ENCODE measurements at regions not wholly inside any gene's neighbourhood (a gene's known extent, or its start where the extent isn't known, plus 50 kb on each side); places are given as distances from the start of the nearest gene placed in this dataset.
"Not testable (repeated sequence)": the region's sequence is repeated elsewhere in the genome, so short reads cannot be mapped to it uniquely, and the experiment has no call there.

DNA sequence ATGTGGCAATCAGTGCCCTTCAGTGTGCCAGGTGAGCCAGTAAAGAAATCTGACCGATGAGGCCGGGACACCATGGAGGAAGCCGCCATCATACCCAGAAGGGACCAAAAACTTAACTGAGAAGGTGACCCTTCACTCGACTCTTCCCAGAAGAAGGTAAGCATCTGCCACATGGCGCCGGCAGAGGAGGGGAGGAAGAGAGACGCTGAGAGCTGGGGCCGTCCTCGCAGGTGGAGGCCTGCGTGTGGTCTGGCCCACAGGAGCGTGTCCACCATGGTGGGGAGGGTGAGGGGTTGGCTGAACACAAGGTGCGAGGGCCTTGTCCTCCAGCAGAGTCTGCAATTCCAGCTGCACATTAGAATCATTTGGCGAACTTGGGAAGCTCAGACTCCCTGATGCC, 513.1 kb upstream of the RAB6C start:
- no peak for FAIRE-seq

- no peak for FAIRE-seq
Observed at GRCh38 chr2:129467012-129467779, 512.3 kb upstream of the RAB6C start.

DNA sequence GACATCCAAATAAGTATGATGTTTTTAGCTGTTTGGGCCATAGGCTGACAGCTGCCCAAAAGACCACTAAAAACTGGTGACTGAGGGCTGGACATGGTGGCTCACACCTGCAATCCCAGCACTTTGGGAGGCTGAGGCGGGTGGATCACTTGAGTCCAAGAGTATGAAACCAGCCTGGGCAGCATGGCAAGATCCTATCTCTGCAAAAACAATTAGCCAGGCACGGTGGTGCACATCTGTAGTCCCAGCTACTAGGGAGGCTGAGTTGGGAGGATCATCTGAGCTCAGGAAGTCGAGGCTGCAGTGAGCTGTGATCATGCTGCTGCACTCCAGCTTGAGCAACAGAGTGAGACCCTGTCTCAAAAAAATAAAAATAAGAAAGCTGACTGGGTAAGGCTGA, 511.5 kb upstream of the RAB6C start:
- no peak for FAIRE-seq

GRCh38 chr2:129468879-129469278, 510.6 kb upstream of the RAB6C start:
- no peak for FAIRE-seq

DNA sequence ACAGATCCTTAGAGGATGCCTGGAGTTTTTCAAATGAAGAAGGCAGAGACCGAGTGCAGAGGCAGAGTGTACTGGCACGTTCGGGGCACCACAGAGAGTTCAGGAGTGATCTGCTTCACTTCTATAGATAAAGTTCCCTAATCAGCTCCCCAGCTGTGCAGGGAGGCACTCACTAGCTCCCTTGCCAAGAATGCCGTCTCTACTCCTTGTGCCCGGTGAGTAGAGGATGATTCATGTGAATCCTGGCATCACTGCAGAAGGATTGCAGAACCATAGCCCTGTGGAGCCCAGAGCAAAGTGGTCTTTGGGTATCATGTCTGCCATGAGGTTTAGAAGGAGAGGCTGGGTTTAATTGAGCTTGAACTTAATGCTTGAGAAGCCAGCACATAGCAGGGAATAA, 510.1 kb upstream of the RAB6C start:
- no peak for FAIRE-seq

DNA sequence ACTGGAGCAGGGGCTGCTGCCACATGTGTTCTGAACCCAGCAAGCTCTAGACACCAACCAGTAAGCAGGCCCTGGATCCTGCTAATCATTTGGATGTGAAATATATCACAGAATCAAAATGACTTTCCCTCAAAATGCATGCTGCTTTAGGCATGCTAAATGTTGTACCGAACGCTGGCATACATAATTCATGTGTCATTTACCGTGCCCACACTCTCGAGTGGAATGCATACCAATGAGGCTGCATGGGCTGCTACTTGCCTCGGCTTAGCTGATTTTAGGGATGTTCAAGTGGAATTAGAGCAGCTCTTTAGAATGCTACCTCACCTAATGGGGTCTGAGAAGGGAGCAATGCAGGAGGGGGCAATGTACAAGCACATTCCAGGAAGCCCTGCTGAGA, 509.6 kb upstream of the RAB6C start:
- no peak for FAIRE-seq

DNA sequence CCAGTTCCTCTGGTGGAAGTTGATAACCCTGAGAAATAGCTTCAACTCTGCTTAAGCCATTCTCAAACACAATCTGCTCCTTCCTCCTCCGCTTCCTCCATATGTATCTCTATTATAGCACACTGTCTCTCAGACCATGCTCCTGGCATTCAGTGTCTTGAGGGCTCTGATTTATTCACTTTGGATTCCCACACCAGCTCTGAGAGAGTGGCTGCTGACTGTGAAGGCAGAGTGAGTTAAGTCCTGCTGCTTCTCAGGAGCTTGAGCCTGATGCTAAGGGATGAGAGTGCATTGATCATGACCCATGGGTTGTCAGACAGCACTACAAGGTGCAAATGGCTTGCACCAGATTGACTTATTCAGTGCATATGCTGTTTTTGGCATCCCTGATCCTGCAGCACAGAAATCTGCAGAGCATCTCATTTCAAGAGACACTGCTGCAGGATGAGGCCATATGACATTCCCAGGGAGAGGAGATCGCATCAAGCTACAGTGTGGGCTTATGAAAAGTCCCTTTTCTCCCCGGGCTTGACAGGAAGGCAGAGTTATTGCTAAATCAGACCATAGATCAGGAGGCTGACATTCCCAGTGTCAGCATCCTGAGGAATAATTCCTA, 500.5 kb upstream of the RAB6C start:
- no peak for FAIRE-seq

GRCh38 chr2:129479892-129480291, 499.6 kb upstream of the RAB6C start:
- FAIRE-seq = no peak

DNA sequence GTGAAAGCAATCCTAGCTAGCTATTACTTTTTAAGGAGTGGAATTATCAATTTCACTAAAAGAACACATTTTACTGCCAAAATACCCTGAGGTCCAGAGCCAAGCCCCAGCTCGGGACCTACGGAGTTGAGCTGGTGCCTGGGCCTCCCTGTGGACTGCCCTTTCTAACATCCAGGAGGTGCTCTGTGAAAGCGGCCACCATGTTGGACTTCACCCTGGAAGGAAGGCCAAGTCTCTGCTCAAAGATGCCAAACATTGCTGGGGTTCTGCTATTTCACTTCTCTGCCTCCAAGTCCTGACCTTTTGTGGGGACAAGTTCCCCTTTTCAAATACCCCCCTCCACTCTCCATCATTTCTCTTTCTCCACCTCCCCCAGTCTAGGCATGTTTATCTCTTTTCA, 498.7 kb upstream of the RAB6C start:
- FAIRE-seq = no peak

GRCh38 chr2:129481306-129482219, 497.9 kb upstream of the RAB6C start:
- FAIRE-seq = no peak

GRCh38 chr2:129482626-129483025, 496.8 kb upstream of the RAB6C start:
- FAIRE-seq = no peak

DNA sequence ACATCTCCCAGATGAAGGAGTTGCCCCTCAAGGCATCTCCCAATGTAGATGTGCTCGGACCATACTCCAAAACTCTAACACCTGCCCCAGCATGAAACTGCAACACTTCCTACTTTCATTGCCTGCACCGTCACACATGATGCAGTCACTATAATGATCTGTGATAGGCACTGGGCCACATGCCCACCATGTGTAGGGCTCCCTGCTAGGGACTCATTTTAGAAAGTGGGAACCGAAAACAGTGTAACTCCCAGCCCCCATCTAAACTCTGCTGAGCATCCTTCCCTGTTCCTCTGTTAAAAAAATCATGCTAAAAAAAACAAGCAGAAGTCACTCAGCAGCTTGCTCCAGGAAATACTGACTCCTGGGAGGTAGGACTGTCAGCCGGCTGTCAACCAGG, 496.1 kb upstream of the RAB6C start:
- no peak for FAIRE-seq

DNA sequence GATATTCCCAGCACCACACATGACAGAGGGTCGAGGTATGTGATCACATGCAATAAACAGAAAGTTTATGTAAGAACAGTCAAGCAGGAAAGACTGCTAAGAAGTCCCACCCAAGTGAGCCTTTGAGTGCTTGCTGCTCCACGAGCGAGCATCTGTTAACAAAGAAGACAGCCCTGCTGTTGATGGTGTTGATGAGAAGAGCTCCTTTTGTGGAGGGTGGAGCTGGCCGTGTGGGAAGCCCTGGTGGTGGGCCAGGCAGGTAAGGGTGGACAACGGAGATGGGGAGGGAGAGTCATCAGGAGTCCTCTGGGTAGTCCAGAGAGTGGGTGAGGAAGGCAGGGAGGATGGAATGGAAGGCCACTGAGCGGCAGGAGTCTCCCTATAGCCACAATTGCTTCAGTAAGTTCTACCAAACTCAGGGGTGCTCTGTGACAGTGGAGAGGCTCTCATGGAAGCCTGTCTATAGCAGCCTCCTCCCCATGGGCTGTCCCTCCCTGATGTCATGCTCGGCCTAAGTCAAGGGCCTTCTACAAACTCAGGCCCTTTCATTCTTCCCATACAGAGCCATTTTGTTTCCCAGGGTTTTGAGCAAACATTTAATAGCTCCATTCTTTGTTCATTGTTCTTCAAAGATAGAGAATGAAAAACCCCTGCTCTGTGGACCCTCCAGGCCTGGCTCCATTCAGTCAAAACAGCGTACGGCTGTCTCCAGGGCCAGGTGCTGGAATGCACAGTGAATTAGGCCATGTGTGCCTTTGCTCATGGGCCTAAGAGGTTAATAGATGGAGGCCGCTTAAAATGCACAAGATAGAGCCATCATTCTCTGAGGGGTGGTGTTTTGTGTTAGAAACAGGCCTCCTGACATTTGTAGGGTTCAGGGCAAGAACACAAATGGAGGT, 494.2 kb upstream of the RAB6C start:
- FAIRE-seq = no peak

GRCh38 chr2:129488376-129488775, 491.1 kb upstream of the RAB6C start:
- no peak for FAIRE-seq

DNA sequence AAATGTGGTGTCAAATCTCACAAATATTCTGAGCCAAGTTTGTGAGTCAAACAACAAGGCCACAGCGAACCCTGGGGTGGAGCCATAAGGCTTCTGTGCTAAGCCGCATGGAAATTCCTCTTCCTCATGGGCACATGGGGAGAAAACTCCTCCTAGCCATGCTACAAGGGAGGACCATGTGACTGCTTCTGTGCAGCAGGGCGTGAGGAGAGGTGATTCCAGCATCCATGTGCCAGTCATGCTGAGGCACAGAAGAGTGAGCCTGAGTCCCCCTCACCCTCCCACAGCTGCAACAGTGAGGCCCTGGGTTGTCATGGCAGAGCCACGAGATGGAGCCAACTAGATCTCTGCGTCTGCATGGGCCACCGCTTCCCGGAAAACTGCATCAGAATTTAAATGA, 488.8 kb upstream of the RAB6C start:
- FAIRE-seq = no peak

DNA sequence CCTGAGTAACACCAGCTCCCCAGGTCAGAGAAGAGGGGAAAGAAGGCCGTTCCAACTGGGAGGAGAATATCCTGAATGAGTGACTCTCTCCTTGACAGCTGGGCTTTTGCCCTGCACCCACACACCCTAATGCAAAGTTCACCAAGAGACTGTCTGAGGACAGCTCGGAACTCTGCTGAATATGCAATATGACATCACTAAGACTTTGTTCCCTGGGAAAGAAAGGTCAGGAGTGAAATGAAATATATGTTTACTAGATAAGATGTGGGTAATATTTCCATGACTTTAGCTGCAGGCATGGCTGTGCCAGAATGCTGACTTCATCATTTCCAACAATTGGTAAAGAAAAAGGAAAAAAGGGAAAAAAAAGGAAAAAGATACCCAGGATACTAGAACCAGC, 488.2 kb upstream of the RAB6C start:
- FAIRE-seq = no peak

DNA sequence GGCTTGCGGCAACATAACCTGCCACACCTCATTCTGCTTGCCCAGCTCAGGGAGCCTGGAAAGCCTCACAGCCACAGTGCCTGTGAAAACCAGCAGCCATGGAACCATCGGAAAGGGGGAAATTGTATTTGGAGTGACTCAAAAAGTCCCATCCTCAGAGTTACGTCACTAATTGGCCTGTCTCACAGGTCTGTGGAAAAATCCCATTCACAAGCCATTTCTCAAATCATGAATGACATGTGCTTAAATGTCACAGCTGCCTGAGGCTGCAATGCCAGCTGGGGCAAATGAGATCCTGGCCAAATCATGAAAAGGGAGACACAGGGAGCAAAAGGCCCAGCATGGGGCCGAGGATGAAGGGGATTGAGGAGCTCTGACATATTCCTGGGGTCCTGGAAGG, 486.9 kb upstream of the RAB6C start:
- FAIRE-seq = no peak

DNA sequence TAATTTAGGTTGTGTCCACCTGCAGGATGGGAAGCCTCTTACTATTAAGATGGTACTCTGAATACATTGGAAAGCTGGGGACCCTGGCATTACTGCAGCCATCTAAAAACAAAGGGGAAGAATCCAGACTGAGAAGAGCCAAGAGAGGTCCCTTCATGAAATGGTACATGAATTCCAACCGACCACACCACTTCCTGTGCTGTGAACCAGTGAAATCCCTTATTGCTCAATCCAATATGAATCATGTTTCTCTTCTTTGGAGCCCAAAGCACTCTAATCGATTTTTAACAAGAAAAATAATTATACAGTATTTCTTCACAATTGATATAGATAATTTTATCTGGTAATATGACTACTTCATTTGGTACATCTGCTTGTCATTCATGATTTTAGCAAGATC, 479.7 kb upstream of the RAB6C start:
- FAIRE-seq = no peak

DNA sequence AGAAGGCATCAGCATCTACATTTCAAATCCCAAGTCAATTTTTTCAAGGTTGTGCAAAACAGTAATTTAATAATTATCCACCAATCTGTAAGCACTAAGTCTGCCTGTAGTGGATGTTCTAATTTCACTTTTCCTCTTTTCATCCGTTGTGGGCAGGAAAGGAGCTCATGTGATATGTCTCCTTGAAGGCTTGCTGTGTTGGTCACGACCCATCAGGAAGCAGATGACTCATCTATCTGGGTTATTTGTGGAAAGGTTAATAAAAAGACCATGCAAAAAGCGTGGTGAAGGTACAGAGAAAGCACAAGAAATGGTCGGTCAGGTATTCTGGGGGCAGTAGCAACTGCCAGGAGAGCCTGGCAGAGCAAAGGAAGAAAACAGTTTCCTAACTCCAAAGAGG, 476.7 kb upstream of the RAB6C start:
- FAIRE-seq = no peak

DNA sequence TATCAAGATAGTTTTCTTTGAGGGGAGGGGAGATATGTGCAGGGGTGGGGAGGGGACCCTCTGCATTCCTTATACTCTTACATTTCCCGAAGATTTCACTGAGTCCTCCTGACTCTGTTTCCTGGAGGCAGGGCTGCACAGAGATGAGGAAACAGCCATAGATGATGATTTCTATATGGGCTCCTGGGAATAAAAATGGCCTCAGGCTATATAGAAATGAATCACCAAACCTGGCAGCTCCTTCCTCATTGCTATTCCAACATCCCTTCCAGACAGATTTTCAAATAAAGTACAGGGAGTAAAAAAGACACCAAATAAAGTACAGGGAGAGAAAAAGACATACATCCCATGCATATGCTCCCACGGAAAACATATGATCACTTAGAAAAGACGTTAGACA, 474.8 kb upstream of the RAB6C start:
- no peak for FAIRE-seq

- no peak for FAIRE-seq
Observed at GRCh38 chr2:129518937-129519336, 460.5 kb upstream of the RAB6C start.

DNA sequence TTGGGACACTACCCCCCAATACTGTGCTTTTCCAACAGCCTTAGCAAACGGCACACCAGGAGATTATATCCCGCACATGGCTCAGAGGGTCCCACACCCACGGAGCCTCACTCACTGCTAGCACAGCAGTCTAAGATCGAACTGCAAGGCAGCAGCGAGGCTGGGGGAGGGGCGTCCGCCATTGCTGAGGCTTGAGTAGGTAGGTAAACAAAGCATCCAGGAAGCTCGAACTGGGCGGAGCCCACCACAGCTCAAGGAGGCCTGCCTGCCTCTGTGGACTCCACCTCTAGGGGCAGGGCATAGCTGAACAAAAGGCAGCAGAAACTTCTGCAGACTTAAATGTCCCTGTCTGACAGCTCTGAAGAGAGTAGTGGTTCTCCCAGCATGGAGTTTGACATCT, 447.3 kb upstream of the RAB6C start:
- FAIRE-seq = not testable (repeated sequence)

GRCh38 chr2:129548880-129549279, 430.6 kb upstream of the RAB6C start:
- no peak for FAIRE-seq

Measured in endometrium (tissue), 2 donors.